ENCODE measurements at regions not wholly inside any gene's neighbourhood (a gene's known extent, or its start where the extent isn't known, plus 50 kb on each side); places are given as distances from the start of the nearest gene placed in this dataset.

- BruUV-seq (replicated peaks): no TSS peak
- Mint-ChIP-seq H3K9me3 (ENCODE audit: low read depth, unreplicated experiment) (no peaks in the 10 kb centered on the region), H3K36me3 (ENCODE audit: insufficient read depth, unreplicated experiment) (no peaks in the 10 kb centered on the region), H3K27ac (ENCODE audit: unreplicated experiment) (no peak overlapping the region), H3K4me1 (ENCODE audit: low read depth, unreplicated experiment) (no peaks in the 10 kb centered on the region), H3K27me3 (ENCODE audit: unreplicated experiment) (no peaks in the 10 kb centered on the region), H3K4me3 (ENCODE audit: low read depth, unreplicated experiment) (no peak overlapping the region)
- intact Hi-C loops (cut with micrococcal nuclease; ENCODE audit: unreplicated experiment): no loop called here
- CTCF ChIA-PET: interaction anchor here (1.2 kb wide), 1 partner anchor 9 kb away, joined by 3 read pairs; no protein-coding TSS in a partner anchor
- TF ChIP-seq CTCF (IDR thresholded peaks at IDR 0.05; ENCODE audit: unreplicated experiment): no peak
- DNase-seq: no peak
Measured at GRCh38 chr17:71727292-71727691, 393.5 kb upstream of the SOX9 start.

GRCh38 chr17:71727723-71728122 lies 393.1 kb upstream of the SOX9 start:
- DNase-seq: no peak
- intact Hi-C loops (cut with micrococcal nuclease; ENCODE audit: unreplicated experiment): no loop called here
- H3K27ac Mint-ChIP-seq (ENCODE audit: unreplicated experiment): no peak overlapping the region
- TF ChIP-seq CTCF (IDR thresholded peaks at IDR 0.05; ENCODE audit: unreplicated experiment): no peak
- no TSS peak for BruUV-seq (replicated peaks)
- H3K36me3 Mint-ChIP-seq (ENCODE audit: insufficient read depth, unreplicated experiment): no peaks in the 10 kb centered on the region
- no peaks in the 10 kb centered on the region for H3K9me3 Mint-ChIP-seq (ENCODE audit: low read depth, unreplicated experiment)
- CTCF ChIA-PET: interaction anchor here (1.2 kb wide), 1 partner anchor 9 kb away, joined by 3 read pairs; no protein-coding TSS in a partner anchor
- H3K4me3 Mint-ChIP-seq (ENCODE audit: low read depth, unreplicated experiment): no peak overlapping the region
- no peaks in the 10 kb centered on the region for H3K4me1 Mint-ChIP-seq (ENCODE audit: low read depth, unreplicated experiment)
- H3K27me3 Mint-ChIP-seq (ENCODE audit: unreplicated experiment): no peaks in the 10 kb centered on the region

- CTCF ChIA-PET: no interaction called here
- no peak overlapping the region for H3K4me3 Mint-ChIP-seq (ENCODE audit: low read depth, unreplicated experiment)
- no peak for DNase-seq
- H3K36me3 Mint-ChIP-seq (ENCODE audit: insufficient read depth, unreplicated experiment): no peaks in the 10 kb centered on the region
- no TSS peak for BruUV-seq (replicated peaks)
- no peak overlapping the region for H3K27ac Mint-ChIP-seq (ENCODE audit: unreplicated experiment)
- no peaks in the 10 kb centered on the region for H3K4me1 Mint-ChIP-seq (ENCODE audit: low read depth, unreplicated experiment)
- TF ChIP-seq CTCF (IDR thresholded peaks at IDR 0.05; ENCODE audit: unreplicated experiment): no peak
- H3K27me3 Mint-ChIP-seq (ENCODE audit: unreplicated experiment): no peaks in the 10 kb centered on the region
- no peaks in the 10 kb centered on the region for H3K9me3 Mint-ChIP-seq (ENCODE audit: low read depth, unreplicated experiment)
- intact Hi-C loops (cut with micrococcal nuclease; ENCODE audit: unreplicated experiment): no loop called here
Measured at GRCh38 chr17:71730871-71731270, 389.9 kb upstream of the SOX9 start.

- H3K4me3 Mint-ChIP-seq (ENCODE audit: low read depth, unreplicated experiment): no peak overlapping the region
- CTCF ChIA-PET: interaction anchor here (0.5 to 0.8 kb wide), 2 partner anchors 44 to 682 kb away, joined by 3 to 7 read pairs; no protein-coding TSS in a partner anchor
- no peaks in the 10 kb centered on the region for H3K9me3 Mint-ChIP-seq (ENCODE audit: low read depth, unreplicated experiment)
- DNase-seq: no peak
- no TSS peak for BruUV-seq (replicated peaks)
- H3K27me3 Mint-ChIP-seq (ENCODE audit: unreplicated experiment): no peaks in the 10 kb centered on the region
- TF ChIP-seq CTCF (IDR thresholded peaks at IDR 0.05; ENCODE audit: unreplicated experiment): no peak
- no peak overlapping the region for H3K27ac Mint-ChIP-seq (ENCODE audit: unreplicated experiment)
- intact Hi-C loops (cut with micrococcal nuclease; ENCODE audit: unreplicated experiment): no loop called here
- no peaks in the 10 kb centered on the region for H3K36me3 Mint-ChIP-seq (ENCODE audit: insufficient read depth, unreplicated experiment)
- no peaks in the 10 kb centered on the region for H3K4me1 Mint-ChIP-seq (ENCODE audit: low read depth, unreplicated experiment)
Measured at GRCh38 chr17:71735893-71736292, 384.9 kb upstream of the SOX9 start.
